Loucy (cell line): ENCODE measurements at regions not wholly inside any gene's neighbourhood (a gene's known extent, or its start where the extent isn't known, plus 50 kb on each side); places are given as distances from the start of the nearest gene placed in this dataset.

Experiments
- H2AFZ ChIP-seq: fragments of 200-600 bp; sonication (generic); 2 replicates; pipeline ENCODE4 v1.6.0; 2016; ENCODE audit warnings: antibody characterized with exemption, mild to moderate bottlenecking, low read length, moderate library complexity
- H3F3A ChIP-seq: fragments of 200-600 bp; 2 replicates; pipeline ENCODE4 v1.6.0; 2016; ENCODE audit warnings: antibody characterized with exemption, low read depth, mild to moderate bottlenecking
- H3K27me3 ChIP-seq: fragments of 200-600 bp; sonication (generic); 2 replicates; pipeline ENCODE4 v1.6.1; 2014; ENCODE audit warnings: low read length, mild to moderate bottlenecking; ENCODE audit not compliant: insufficient read depth, poor library complexity, severe bottlenecking
- H3K36me3 ChIP-seq: fragments of 200-600 bp; sonication (generic); 2 replicates; pipeline ENCODE4 v1.6.1; 2016; ENCODE audit warnings: low read length; ENCODE audit not compliant: insufficient read depth
- H3K4me1 ChIP-seq: fragments of 200-600 bp; sonication (generic); 2 replicates; pipeline ENCODE4 v1.5.1; 2014; ENCODE audit warnings: low read length, mild to moderate bottlenecking; ENCODE audit not compliant: insufficient read depth, poor library complexity, severe bottlenecking
- H3K4me2 ChIP-seq: fragments of 200-600 bp; sonication (generic); 2 replicates; pipeline ENCODE4 v1.6.0; 2014; ENCODE audit warnings: antibody characterized with exemption, low read length, low read depth, mild to moderate bottlenecking; ENCODE audit not compliant: poor library complexity, severe bottlenecking
- H3K4me3 ChIP-seq: fragments of 200-600 bp; sonication (generic); 2 replicates; pipeline ENCODE4 v1.5.1; 2014; ENCODE audit warnings: low read length, mild to moderate bottlenecking, mixed read lengths; ENCODE audit not compliant: poor library complexity, severe bottlenecking
- H3K79me2 ChIP-seq: fragments of 200-600 bp; sonication (generic); 2 replicates; pipeline ENCODE4 v1.6.1; 2014; ENCODE audit warnings: low read length; ENCODE audit not compliant: insufficient read depth
- H3K9ac ChIP-seq: fragments of 200-600 bp; sonication (generic); 2 replicates; pipeline ENCODE4 v1.6.0; 2014; ENCODE audit warnings: mild to moderate bottlenecking, low read depth, low read length, moderate library complexity; ENCODE audit not compliant: poor library complexity, severe bottlenecking
- H3K9me2 ChIP-seq: fragments of 200-600 bp; sonication (generic); replicated peaks from 2 replicates; pipeline ENCODE4 v1.6.1; 2016; ENCODE audit warnings: low read depth, low read length, mixed read lengths
- H3K9me3 ChIP-seq: fragments of 200-600 bp; sonication (generic); 2 replicates; pipeline ENCODE4 v1.6.1; 2014; ENCODE audit warnings: mild to moderate bottlenecking, antibody characterized with exemption, low read length, low read depth; ENCODE audit not compliant: insufficient read depth
- H4K20me1 ChIP-seq: fragments of 200-600 bp; sonication (generic); 2 replicates; pipeline ENCODE4 v1.6.0; 2014; ENCODE audit warnings: antibody characterized with exemption, low read length, mild to moderate bottlenecking; ENCODE audit not compliant: insufficient read depth, poor library complexity, severe bottlenecking
- EZH2phosphoT487 ChIP-seq: fragments of 200-600 bp; IDR thresholded peaks from 2 replicates; pipeline ENCODE4 v1.6.1; 2018; ENCODE audit warnings: antibody characterized with exemption, mild to moderate bottlenecking, moderate library complexity, borderline replicate concordance
- TF ChIP-seq, protein P1 (sequence below): fragments of 200-600 bp; sonication (generic); conservative IDR thresholded peaks from 2 replicates; pipeline ENCODE4 v1.5.1; 2014; ENCODE audit warnings: mild to moderate bottlenecking, antibody characterized with exemption, low read length

DNA sequence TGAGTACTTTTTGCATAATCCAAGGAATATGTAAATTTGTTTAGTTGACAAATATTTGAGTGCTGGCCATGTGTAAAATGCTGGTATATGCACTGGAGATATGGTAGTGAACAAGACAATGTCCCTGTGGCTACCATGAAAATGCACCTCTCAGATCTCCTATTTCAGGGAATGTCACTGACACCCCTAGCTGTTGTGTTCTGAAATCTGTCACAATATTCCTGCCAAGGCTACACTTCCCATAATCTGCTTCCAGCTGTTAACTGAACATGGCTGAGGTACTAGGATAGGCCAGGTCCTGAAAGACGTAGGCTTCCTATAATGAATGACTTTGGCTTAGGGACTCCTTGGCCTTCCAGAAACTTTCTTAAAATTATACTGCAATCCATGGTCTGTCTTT lies 197.8 kb downstream of the ZNF648 start:
- Histone ChIP-seq H3K4me2 (no peak overlapping the region), H3K9me3 (no peaks in the 10 kb centered on the region)

DNA sequence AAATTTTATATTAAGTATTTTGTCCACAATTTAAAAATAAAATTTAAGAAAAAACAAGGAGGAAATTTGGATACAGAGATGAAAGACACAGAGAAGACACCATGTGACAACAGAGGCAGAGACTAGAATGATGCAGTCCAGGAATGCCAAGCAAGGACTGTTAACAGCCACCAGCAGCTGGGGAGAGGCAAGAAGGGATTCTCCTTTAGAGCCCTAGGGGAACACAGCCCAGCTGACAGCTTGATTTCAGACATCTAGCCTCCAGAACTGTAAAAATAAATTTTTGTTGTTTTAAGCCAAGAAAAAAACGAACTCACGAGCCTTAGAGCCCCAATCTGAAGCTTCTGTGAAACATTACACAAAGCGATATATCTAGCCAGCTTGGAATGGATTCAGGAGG lies 198.5 kb downstream of the ZNF648 start:
- no peaks in the 10 kb centered on the region for H4K20me1 ChIP-seq
- no peaks in the 10 kb centered on the region for H3K27me3 ChIP-seq
- no peaks in the 10 kb centered on the region for H3K36me3 ChIP-seq
- H3K79me2 ChIP-seq, result no peaks in the 10 kb centered on the region
- H3K9me2 ChIP-seq, result no peaks in the 10 kb centered on the region
- TF ChIP-seq, protein P1, sequence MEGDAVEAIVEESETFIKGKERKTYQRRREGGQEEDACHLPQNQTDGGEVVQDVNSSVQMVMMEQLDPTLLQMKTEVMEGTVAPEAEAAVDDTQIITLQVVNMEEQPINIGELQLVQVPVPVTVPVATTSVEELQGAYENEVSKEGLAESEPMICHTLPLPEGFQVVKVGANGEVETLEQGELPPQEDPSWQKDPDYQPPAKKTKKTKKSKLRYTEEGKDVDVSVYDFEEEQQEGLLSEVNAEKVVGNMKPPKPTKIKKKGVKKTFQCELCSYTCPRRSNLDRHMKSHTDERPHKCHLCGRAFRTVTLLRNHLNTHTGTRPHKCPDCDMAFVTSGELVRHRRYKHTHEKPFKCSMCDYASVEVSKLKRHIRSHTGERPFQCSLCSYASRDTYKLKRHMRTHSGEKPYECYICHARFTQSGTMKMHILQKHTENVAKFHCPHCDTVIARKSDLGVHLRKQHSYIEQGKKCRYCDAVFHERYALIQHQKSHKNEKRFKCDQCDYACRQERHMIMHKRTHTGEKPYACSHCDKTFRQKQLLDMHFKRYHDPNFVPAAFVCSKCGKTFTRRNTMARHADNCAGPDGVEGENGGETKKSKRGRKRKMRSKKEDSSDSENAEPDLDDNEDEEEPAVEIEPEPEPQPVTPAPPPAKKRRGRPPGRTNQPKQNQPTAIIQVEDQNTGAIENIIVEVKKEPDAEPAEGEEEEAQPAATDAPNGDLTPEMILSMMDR, result no peak
- no peak for TF ChIP-seq EZH2phosphoT487
- H3K4me3 ChIP-seq, result no peak overlapping the region
- H3K4me2 ChIP-seq, result no peak overlapping the region
- no peaks in the 10 kb centered on the region for H3F3A ChIP-seq
- H3K9me3 ChIP-seq, result no peaks in the 10 kb centered on the region
- H2AFZ ChIP-seq, result no peak overlapping the region
- no peaks in the 10 kb centered on the region for H3K4me1 ChIP-seq
- H3K9ac ChIP-seq, result no peak overlapping the region

More for the DNA sequence above, 197.8 kb downstream of the ZNF648 start:
- H3K27me3 ChIP-seq, result no peaks in the 10 kb centered on the region
- no peaks in the 10 kb centered on the region for H3K36me3 ChIP-seq
- no peak overlapping the region for H2AFZ ChIP-seq
- H4K20me1 ChIP-seq, result no peaks in the 10 kb centered on the region
- no peak for TF ChIP-seq EZH2phosphoT487
- TF ChIP-seq, protein P1, result no peak
- no peaks in the 10 kb centered on the region for H3K79me2 ChIP-seq
- no peak overlapping the region for H3K9ac ChIP-seq
- H3F3A ChIP-seq, result no peaks in the 10 kb centered on the region
- H3K4me3 ChIP-seq, result no peak overlapping the region
- H3K9me2 ChIP-seq, result no peaks in the 10 kb centered on the region
- no peaks in the 10 kb centered on the region for H3K4me1 ChIP-seq

DNA sequence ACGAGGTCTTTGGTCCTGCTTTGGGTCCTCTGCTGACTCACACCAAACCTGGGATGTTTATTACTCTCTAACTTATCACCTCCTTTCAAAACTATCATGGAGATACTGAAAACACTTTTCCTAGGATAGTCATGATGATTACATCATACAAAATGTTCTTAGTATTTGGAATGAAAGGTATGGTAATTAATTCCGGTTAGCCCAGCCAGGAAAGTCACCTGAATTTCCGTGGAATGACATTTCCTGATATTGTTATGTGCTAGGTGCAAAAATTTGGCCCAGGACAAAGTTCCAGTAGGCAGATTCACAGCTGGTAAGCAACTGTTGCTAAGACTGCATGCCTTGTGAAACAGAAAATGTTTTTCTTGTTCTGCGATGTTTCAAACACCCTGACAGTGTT lies 203.4 kb downstream of the ZNF648 start:
- no peak overlapping the region for H3K4me3 ChIP-seq
- H3K36me3 ChIP-seq, result no peaks in the 10 kb centered on the region
- H3K27me3 ChIP-seq, result no peaks in the 10 kb centered on the region
- no peaks in the 10 kb centered on the region for H3K9me3 ChIP-seq
- no peaks in the 10 kb centered on the region for H4K20me1 ChIP-seq
- H3K4me1 ChIP-seq, result no peaks in the 10 kb centered on the region
- H3K79me2 ChIP-seq, result no peaks in the 10 kb centered on the region
- no peaks in the 10 kb centered on the region for H3F3A ChIP-seq
- TF ChIP-seq, protein P1, result no peak
- TF ChIP-seq EZH2phosphoT487, result no peak
- H2AFZ ChIP-seq, result no peak overlapping the region
- no peak overlapping the region for H3K9ac ChIP-seq
- no peak overlapping the region for H3K4me2 ChIP-seq
- no peaks in the 10 kb centered on the region for H3K9me2 ChIP-seq
